ENCODE measurements at regions not wholly inside any gene's neighbourhood (a gene's known extent, or its start where the extent isn't known, plus 50 kb on each side); places are given as distances from the start of the nearest gene placed in this dataset.
"Not testable (repeated sequence)": the region's sequence is repeated elsewhere in the genome, so short reads cannot be mapped to it uniquely, and the experiment has no call there.

- Histone ChIP-seq H3K9me2 (ENCODE audit: insufficient read depth) (no peaks in the 10 kb centered on the region), H3K9me3 (ENCODE audit: insufficient read depth, low read depth) (no peaks in the 10 kb centered on the region), H3K4me1 (replicated peaks; ENCODE audit: insufficient read depth) (no peaks in the 10 kb centered on the region), H3K4me2 (no peak overlapping the region), H2AFZ (no peak overlapping the region), H3K27ac (no peak overlapping the region), H3K4me3 (no peak overlapping the region), H3K36me3 (ENCODE audit: low read depth) (no peaks in the 10 kb centered on the region), H3K27me3 (ENCODE audit: insufficient read depth, low read depth) (peaks cover 10% of the 10 kb centered on the region; the same call in 1 of the 2 replicates), H3F3A (ENCODE audit: insufficient read depth, low read depth) (no peaks in the 10 kb centered on the region), H3K79me2 (ENCODE audit: low read depth) (no peaks in the 10 kb centered on the region), H4K20me1 (ENCODE audit: insufficient read depth) (no peaks in the 10 kb centered on the region)
- TF ChIP-seq EZH2 (IDR thresholded peaks at IDR 0.05; ENCODE audit: low read depth): no peak
- intact Hi-C loops (cut with micrococcal nuclease; ENCODE audit: unreplicated experiment): loop anchor here (2.0 kb wide), 1 partner anchor 586 kb away; no protein-coding TSS in a partner anchor
- no TSS peak for BruUV-seq (replicated peaks)
- ChIA-PET POLR2A (ENCODE audit: unreplicated experiment) (no interaction called here), CTCF (interaction anchor here (1.0 kb wide), 1 partner anchor 265 kb away, joined by 3 read pairs; no protein-coding TSS in a partner anchor)
- DNase-seq: no peak
Measured at GRCh38 chr9:124122321-124122720, 110.8 kb downstream of the LHX2 start.

GRCh38 chr9:124122813-124123462 lies 111.4 kb downstream of the LHX2 start:
- Histone ChIP-seq H3K9me3 (ENCODE audit: insufficient read depth, low read depth) (no peaks in the 10 kb centered on the region), H3K4me1 (replicated peaks; ENCODE audit: insufficient read depth) (no peaks in the 10 kb centered on the region), H3K79me2 (ENCODE audit: low read depth) (no peaks in the 10 kb centered on the region), H3F3A (ENCODE audit: insufficient read depth, low read depth) (no peaks in the 10 kb centered on the region), H3K36me3 (ENCODE audit: low read depth) (no peaks in the 10 kb centered on the region), H3K27ac (no peak overlapping the region), H4K20me1 (ENCODE audit: insufficient read depth) (no peaks in the 10 kb centered on the region), H3K9me2 (ENCODE audit: insufficient read depth) (no peaks in the 10 kb centered on the region), H3K27me3 (ENCODE audit: insufficient read depth, low read depth) (peaks cover 7% of the 10 kb centered on the region; the same call in 1 of the 2 replicates), H3K4me2 (no peak overlapping the region), H3K4me3 (no peak overlapping the region), H2AFZ (no peak overlapping the region)
- intact Hi-C loops (cut with micrococcal nuclease; ENCODE audit: unreplicated experiment): loop anchor here (2.0 kb wide), 1 partner anchor 586 kb away; no protein-coding TSS in a partner anchor
- TF ChIP-seq CTCF (conservative IDR thresholded peaks at IDR 0.05) (peak; percentile 57), EZH2 (IDR thresholded peaks at IDR 0.05; ENCODE audit: low read depth) (no peak)
- DNase-seq: no peak
- ChIA-PET CTCF (interaction anchor here (1.0 kb wide), 1 partner anchor 264 kb away, joined by 3 read pairs; no protein-coding TSS in a partner anchor), POLR2A (ENCODE audit: unreplicated experiment) (no interaction called here)
- no TSS peak for BruUV-seq (replicated peaks)

- H3K36me3 ChIP-seq (ENCODE audit: low read depth); H3K9me3 ChIP-seq (ENCODE audit: insufficient read depth, low read depth); H3K79me2 ChIP-seq (ENCODE audit: low read depth); H3F3A ChIP-seq (ENCODE audit: insufficient read depth, low read depth); H3K4me1 ChIP-seq (replicated peaks; ENCODE audit: insufficient read depth); H3K4me3 ChIP-seq; H3K27ac ChIP-seq; H3K4me2 ChIP-seq; H4K20me1 ChIP-seq (ENCODE audit: insufficient read depth); H2AFZ ChIP-seq; BruUV-seq (replicated peaks); CTCF ChIA-PET; DNase-seq; H3K9me2 ChIP-seq (ENCODE audit: insufficient read depth); H3K27me3 ChIP-seq (ENCODE audit: insufficient read depth, low read depth): not testable (repeated sequence)
- intact Hi-C loops (cut with micrococcal nuclease; ENCODE audit: unreplicated experiment): loop anchor here (2.0 kb wide), 1 partner anchor 587 kb away; no protein-coding TSS in a partner anchor
- POLR2A ChIA-PET (ENCODE audit: unreplicated experiment): interaction anchor here (0.6 kb wide), 1 partner anchor 15 kb away, joined by 4 read pairs; no protein-coding TSS in a partner anchor
Measured at GRCh38 chr9:124123621-124124020, 112.1 kb downstream of the LHX2 start.

DNA sequence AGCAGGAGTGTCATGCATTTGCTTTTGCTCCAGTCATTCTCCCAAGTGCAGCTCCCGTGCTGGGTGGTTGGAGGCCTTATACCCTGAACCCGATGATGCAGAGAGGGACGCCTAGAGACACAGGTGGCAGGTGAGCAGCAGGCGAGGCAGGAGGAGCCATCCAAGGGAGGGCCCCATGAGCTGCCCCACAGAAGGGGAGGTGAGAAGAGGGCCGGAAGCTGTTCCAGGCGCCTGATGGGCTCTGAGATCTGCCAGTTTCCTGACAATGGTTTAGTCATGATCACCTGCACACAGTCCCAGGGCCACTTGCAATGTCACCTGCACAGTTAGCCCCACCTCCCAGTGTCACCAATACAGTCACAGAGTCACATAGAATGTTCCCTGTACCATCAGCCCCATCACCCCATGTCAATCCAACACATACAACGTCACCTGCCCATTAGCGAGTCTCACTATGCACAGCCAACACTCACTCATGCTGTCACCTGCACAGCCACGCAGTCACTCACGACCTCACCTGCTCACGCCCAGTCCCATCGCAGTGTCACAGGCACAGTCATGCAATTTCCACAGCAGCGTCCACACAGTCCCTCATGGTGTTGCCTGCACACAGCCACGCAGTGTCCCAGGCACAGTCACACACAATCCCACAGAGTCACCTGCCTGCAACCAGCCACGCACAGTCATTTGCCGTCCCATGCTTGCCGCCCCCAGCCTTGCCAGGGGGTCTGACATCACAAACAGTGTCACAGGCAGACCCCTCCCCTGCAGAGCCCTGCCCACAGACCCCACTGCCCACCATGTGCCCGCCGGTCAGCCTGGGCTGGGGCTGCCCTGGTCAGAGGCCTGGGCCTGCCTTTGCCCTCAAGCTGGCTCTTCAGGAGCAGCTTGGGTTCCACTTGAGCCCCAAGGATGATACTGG lies 113.4 kb downstream of the LHX2 start:
- Histone ChIP-seq H3K4me1 (replicated peaks; ENCODE audit: insufficient read depth) (no peaks in the 10 kb centered on the region), H3K79me2 (ENCODE audit: low read depth) (no peaks in the 10 kb centered on the region), H3K4me3 (no peak overlapping the region), H4K20me1 (ENCODE audit: insufficient read depth) (no peaks in the 10 kb centered on the region), H3K9me3 (ENCODE audit: insufficient read depth, low read depth) (no peaks in the 10 kb centered on the region), H3K27me3 (ENCODE audit: insufficient read depth, low read depth) (no peaks in the 10 kb centered on the region), H3K9me2 (ENCODE audit: insufficient read depth) (no peaks in the 10 kb centered on the region), H3K4me2 (no peak overlapping the region), H3K27ac (no peak overlapping the region), H2AFZ (no peak overlapping the region), H3K36me3 (ENCODE audit: low read depth) (no peaks in the 10 kb centered on the region), H3F3A (ENCODE audit: insufficient read depth, low read depth) (no peaks in the 10 kb centered on the region)
- CTCF ChIA-PET: interaction anchor here (0.6 kb wide), 1 partner anchor 1304 kb away, joined by 4 read pairs; no protein-coding TSS in a partner anchor
- no peak for DNase-seq
- intact Hi-C loops (cut with micrococcal nuclease; ENCODE audit: unreplicated experiment): loop anchor here (5.0 kb wide), 1 partner anchor 132 kb away; the partner anchor contains the start of gene NEK6
- POLR2A ChIA-PET (ENCODE audit: unreplicated experiment): interaction anchor here (0.6 kb wide), 2 partner anchors 161 to 1116 kb away, joined by 3 read pairs; partner anchors contain the start of gene HSPA5
- no TSS peak for BruUV-seq (replicated peaks)
- TF ChIP-seq EZH2 (IDR thresholded peaks at IDR 0.05; ENCODE audit: low read depth) (no peak), CTCF (conservative IDR thresholded peaks at IDR 0.05) (no peak)

All from PC-9 (cell line).